AG04449 (cell line): ENCODE measurements at regions not wholly inside any gene's neighbourhood (a gene's known extent, or its start where the extent isn't known, plus 50 kb on each side); places are given as distances from the start of the nearest gene placed in this dataset.

Source experiments
- CTCF ChIA-PET: fragments of 350-600 bp; formaldehyde crosslinking; extraction: SDS; loops from one replicate; lab custom pipeline; 2021; ENCODE audit warnings: antibody characterized with exemption; lab: Yijun Ruan, JAX
- POLR2A ChIA-PET: fragments of 400-600, 350-600 bp; formaldehyde crosslinking; extraction: SDS; loops from one replicate; lab custom pipeline; 2020; ENCODE audit warnings: antibody characterized with exemption, inconsistent platforms; lab: Yijun Ruan, JAX
- DNase-seq: peaks from one replicate; pipeline ENCODE4 v3.0.0-alpha.2; 2010; ENCODE audit warnings: low read depth, low spot score
- H3K4me3 ChIP-seq: 2 replicates; pipeline ENCODE4 v1.5.1; 2011; ENCODE audit warnings: low read depth, mild to moderate bottlenecking, control low read depth, low read length
- CTCF ChIP-seq: IDR thresholded peaks from one replicate; pipeline ENCODE4 v1.5.1; 2011; ENCODE audit warnings: mild to moderate bottlenecking, moderate library complexity, low read length, control low read depth, inconsistent platforms; ENCODE audit not compliant: insufficient read depth; ENCODE audit errors: missing control alignments

- H3K4me3 ChIP-seq, result no peak overlapping the region
- DNase-seq, result no peak
- POLR2A ChIA-PET, result no interaction called here
- CTCF ChIA-PET, result no interaction called here
- TF ChIP-seq CTCF, result no peak
Observed at GRCh38 chr19:28586474-28586873, 626.5 kb downstream of the UQCRFS1 start.

- TF ChIP-seq CTCF, result no peak
- CTCF ChIA-PET, result no interaction called here
Observed at GRCh38 chr19:28585796-28586195, 627.2 kb downstream of the UQCRFS1 start.

DNA sequence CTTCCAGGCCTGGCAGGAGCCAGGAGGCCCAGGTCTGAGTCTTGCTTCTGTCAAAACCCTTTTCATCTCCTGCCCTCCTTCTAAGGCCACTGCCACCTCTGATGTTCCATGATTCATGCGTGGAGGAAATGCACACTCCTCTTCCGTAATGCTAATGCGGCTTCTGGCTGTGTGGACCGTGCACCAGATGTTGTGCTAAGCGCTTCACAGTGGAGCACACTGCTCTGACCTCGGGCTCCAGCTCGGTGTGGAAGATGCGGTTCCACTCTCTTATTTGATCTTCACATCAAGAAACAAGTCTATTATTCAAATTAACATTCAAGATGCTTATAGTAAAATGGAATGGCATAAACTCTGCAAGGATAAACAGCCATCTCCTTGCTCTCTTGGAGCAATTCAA lies 629.2 kb downstream of the UQCRFS1 start:
- no peak overlapping the region for H3K4me3 ChIP-seq
- DNase-seq, result no peak
- no peak for TF ChIP-seq CTCF
- CTCF ChIA-PET, result no interaction called here
- POLR2A ChIA-PET, result no interaction called here

More at GRCh38 chr19:28585796-28586195, 627.2 kb downstream of the UQCRFS1 start:
- POLR2A ChIA-PET, result no interaction called here
- no peak overlapping the region for H3K4me3 ChIP-seq
- DNase-seq, result no peak

DNA sequence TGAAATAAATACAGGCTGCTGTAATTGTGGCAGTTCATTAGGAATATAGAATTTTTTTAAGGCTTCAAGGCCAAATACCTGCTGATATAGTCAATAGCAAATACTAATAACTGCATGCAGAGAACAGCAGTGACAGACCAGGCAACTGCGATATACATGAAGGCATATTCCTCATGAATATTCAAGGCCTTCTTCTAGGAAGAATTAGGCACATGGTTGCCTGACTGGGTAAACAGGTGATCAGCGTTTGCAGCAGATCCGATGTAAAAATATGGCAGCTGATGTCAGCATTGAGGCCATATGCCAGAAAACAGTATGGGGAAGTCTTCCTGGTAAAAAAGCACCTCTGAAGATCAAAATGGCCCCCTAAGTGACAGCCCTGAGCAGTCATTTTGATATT lies 629.7 kb downstream of the UQCRFS1 start:
- ChIA-PET POLR2A (no interaction called here), CTCF (no interaction called here)
- H3K4me3 ChIP-seq, result no peak overlapping the region
- no peak for TF ChIP-seq CTCF
- DNase-seq, result no peak

DNA sequence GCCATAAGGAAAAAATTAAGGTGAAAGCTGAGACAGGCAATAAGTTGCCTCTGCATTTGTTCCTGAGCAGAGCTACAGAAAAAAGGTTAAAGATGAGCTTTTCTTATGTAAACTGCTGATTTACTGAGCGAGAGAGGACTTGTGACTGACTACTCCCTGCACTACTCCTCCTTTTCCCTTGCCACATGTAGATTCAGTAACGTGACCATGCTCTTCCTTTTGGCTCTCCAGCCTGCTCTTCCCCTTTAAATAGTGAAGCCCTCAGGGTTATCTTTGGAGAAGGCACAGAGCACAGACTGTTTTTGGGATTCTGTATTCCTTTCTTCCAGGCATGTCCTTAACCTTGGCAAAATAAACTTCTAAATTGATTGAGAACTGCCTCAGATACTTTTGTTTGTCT lies 630.2 kb downstream of the UQCRFS1 start:
- H3K4me3 ChIP-seq, result no peak overlapping the region
- POLR2A ChIA-PET, result no interaction called here
- CTCF ChIA-PET, result no interaction called here
- no peak for TF ChIP-seq CTCF
- DNase-seq, result no peak

DNA sequence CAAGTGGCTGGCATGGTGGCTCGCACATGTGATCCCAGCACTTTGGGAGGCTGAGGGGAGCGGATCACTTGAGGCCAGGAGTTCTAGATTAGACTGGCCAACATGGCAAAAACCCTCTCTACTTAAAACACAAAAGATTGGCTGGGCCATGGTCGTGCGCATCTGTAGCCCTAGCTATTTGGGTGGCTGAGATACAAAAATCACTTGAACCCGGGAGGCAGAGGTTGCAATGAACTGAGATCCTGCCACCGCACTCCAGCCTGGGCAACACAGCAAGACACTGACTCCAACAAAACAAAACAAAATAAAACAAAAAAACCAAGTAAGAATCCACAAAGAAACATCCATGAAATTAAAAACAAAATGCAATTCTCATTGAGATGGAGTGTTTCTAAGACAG lies 630.6 kb downstream of the UQCRFS1 start:
- ChIA-PET POLR2A (no interaction called here), CTCF (no interaction called here)
- DNase-seq, result no peak
- no peak for TF ChIP-seq CTCF
- H3K4me3 ChIP-seq, result no peak overlapping the region

DNA sequence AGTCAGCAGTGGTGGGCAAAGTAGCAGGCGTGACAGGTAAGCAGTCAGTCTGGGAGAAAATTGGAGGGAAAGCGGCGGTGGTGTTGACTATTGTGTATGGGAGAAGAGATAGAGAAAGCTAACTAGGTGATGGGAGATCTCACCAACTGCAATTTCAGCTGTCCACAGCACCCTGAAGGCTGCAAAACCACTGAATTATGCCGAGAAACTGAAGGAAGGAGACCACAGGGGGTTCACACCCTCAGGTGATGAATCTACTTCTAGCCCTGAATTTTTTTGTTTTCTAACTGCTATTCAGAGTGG lies 631.5 kb downstream of the UQCRFS1 start:
- CTCF ChIA-PET, result no interaction called here
- H3K4me3 ChIP-seq, result no peak overlapping the region
- no peak for TF ChIP-seq CTCF
- DNase-seq, result no peak
- POLR2A ChIA-PET, result no interaction called here
